ENCODE measurements at regions not wholly inside any gene's neighbourhood (a gene's known extent, or its start where the extent isn't known, plus 50 kb on each side); places are given as distances from the start of the nearest gene placed in this dataset.

- TF ChIP-seq CTCF (IDR thresholded peaks at IDR 0.05) (no peak), EP300 (IDR thresholded peaks at IDR 0.05) (no peak), POLR2A (IDR thresholded peaks at IDR 0.05) (no peak)
Measured at GRCh38 chr2:42979870-42980763, 187.7 kb upstream of the HAAO start.

Data from tibial nerve (tissue), 4 donors.